IMR-90 (cell line): ENCODE measurements at regions not wholly inside any gene's neighbourhood (a gene's known extent, or its start where the extent isn't known, plus 50 kb on each side); places are given as distances from the start of the nearest gene placed in this dataset.

ENCODE experiments used
- ATAC-seq: fragments of 200-7000 bp; cut with Tn5 transposase; 2 replicates; pipeline ENCODE4 v1.9.1; 2020; ENCODE audit warnings: low read depth, mild to moderate bottlenecking, moderate library complexity
- BruUV-seq: library from RNA; stranded (reverse); fragments of 400-500 nt; replicated peaks from 2 replicates; lab custom pipeline; 2021; lab: Mats Ljungman, UMichigan
- CTCF ChIA-PET: fragments of 300-600 bp; formaldehyde crosslinking; extraction: SDS; loops from one replicate; lab custom pipeline; 2021; ENCODE audit warnings: antibody characterized with exemption; lab: Yijun Ruan, JAX
- POLR2A ChIA-PET: fragments of 300-600 bp; sonication (Branson Sonifier 250); formaldehyde crosslinking; loops from one replicate; lab custom pipeline; 2022; ENCODE audit warnings: antibody characterized with exemption; ENCODE audit not compliant: unreplicated experiment; lab: Charles Lee
- DNase-seq: peaks from one replicate; pipeline ENCODE4 v3.0.0; 2013
- H2AFZ ChIP-seq: replicated peaks from 2 replicates; pipeline ENCODE3; 2013; ENCODE audit warnings: low read length, mild to moderate bottlenecking; ENCODE audit not compliant: poor library complexity
- H2AK5ac ChIP-seq: 2 replicates; pipeline ENCODE4 v1.6.1; 2013; ENCODE audit warnings: low read depth, low read length, inconsistent platforms
- H2AK9ac ChIP-seq: replicated peaks from 2 replicates; pipeline ENCODE3; 2013; ENCODE audit warnings: mild to moderate bottlenecking, low read depth, low read length, moderate library complexity; ENCODE audit not compliant: poor library complexity
- H2BK120ac ChIP-seq: 2 replicates; pipeline ENCODE4 v1.6.1; 2013; ENCODE audit warnings: low read depth, low read length, inconsistent platforms
- H2BK15ac ChIP-seq: 3 replicates; pipeline ENCODE4 v1.6.1; 2013; ENCODE audit warnings: low read depth, low read length, inconsistent platforms
- H2BK20ac ChIP-seq: 2 replicates; pipeline ENCODE4 v1.6.1; 2013; ENCODE audit warnings: low read depth, mild to moderate bottlenecking, inconsistent platforms, low read length, moderate library complexity
- H2BK5ac ChIP-seq: 2 replicates; pipeline ENCODE4 v1.6.1; 2013; ENCODE audit warnings: mild to moderate bottlenecking, low read depth, low read length, inconsistent platforms; ENCODE audit not compliant: poor library complexity, severe bottlenecking
- H3K14ac ChIP-seq: replicated peaks from 2 replicates; pipeline ENCODE4 v1.6.1; 2013; ENCODE audit warnings: low read depth, low read length, inconsistent platforms
- H3K18ac ChIP-seq: 2 replicates; pipeline ENCODE4 v1.6.1; 2013; ENCODE audit warnings: low read depth, low read length, control low read depth
- H3K23ac ChIP-seq: 2 replicates; pipeline ENCODE4 v1.6.1; 2013; ENCODE audit warnings: low read depth, low read length, inconsistent platforms
- H3K27ac ChIP-seq: 2 replicates; pipeline ENCODE4 v1.5.1; 2013; ENCODE audit warnings: mild to moderate bottlenecking, control low read depth, low read length; ENCODE audit not compliant: insufficient read depth
- H3K27me3 ChIP-seq: 2 replicates; pipeline ENCODE4 v1.6.1; 2013; ENCODE audit warnings: low read length; ENCODE audit not compliant: control insufficient read depth, insufficient read depth
- H3K36me3 ChIP-seq: 2 replicates; pipeline ENCODE4 v1.6.1; 2013; ENCODE audit warnings: low read length, mixed read lengths; ENCODE audit not compliant: control insufficient read depth, insufficient read depth
- H3K4ac ChIP-seq: 2 replicates; pipeline ENCODE4 v1.6.1; 2013; ENCODE audit warnings: low read depth, low read length, inconsistent platforms
- H3K4me1 ChIP-seq: 2 replicates; pipeline ENCODE4 v1.6.1; 2013; ENCODE audit warnings: low read length, mixed read lengths; ENCODE audit not compliant: control insufficient read depth, insufficient read depth
- H3K4me2 ChIP-seq: 2 replicates; pipeline ENCODE4 v1.6.1; 2013; ENCODE audit warnings: low read depth, mild to moderate bottlenecking, control low read depth, low read length, moderate library complexity
- H3K4me3 ChIP-seq: 2 replicates; pipeline ENCODE4 v1.5.1; 2013; ENCODE audit warnings: low read depth, mild to moderate bottlenecking, control low read depth, low read length, moderate library complexity; ENCODE audit not compliant: insufficient read depth
- H3K56ac ChIP-seq: 2 replicates; pipeline ENCODE4 v1.6.1; 2013; ENCODE audit warnings: low read length, inconsistent platforms; ENCODE audit not compliant: insufficient read depth; ENCODE audit errors: extremely low read depth
- H3K79me1 ChIP-seq, 2 experiments: 2 replicates each; pipeline ENCODE4 v1.6.1; 2013; ENCODE audit warnings: low read length in 2 of 2, inconsistent platforms in 1 of 2, low read depth in 1 of 2
- H3K9ac ChIP-seq: 2 replicates; pipeline ENCODE4 v1.6.1; 2013; ENCODE audit warnings: low read depth, low read length, control low read depth
- H3K9me1 ChIP-seq: 2 replicates; pipeline ENCODE4 v1.6.1; 2013; ENCODE audit warnings: low read length, inconsistent platforms; ENCODE audit not compliant: insufficient read depth
- H3K9me3 ChIP-seq: 2 replicates; pipeline ENCODE4 v1.6.1; 2013; ENCODE audit warnings: low read length; ENCODE audit not compliant: control insufficient read depth, insufficient read depth
- H4K20me1 ChIP-seq: 2 replicates; pipeline ENCODE4 v1.6.1; 2013; ENCODE audit warnings: low read length, inconsistent platforms; ENCODE audit not compliant: insufficient read depth
- H4K5ac ChIP-seq: 2 replicates; pipeline ENCODE4 v1.6.1; 2013; ENCODE audit warnings: mild to moderate bottlenecking, low read depth, low read length, control low read depth
- H4K8ac ChIP-seq, 2 experiments: 2 replicates each; pipeline ENCODE4 v1.6.1; 2013; ENCODE audit warnings: low read depth in 2 of 2, low read length in 2 of 2, control low read depth in 1 of 2, inconsistent platforms in 1 of 2
- H4K91ac ChIP-seq: 2 replicates; pipeline ENCODE4 v1.6.1; 2013; ENCODE audit warnings: low read depth, low read length, inconsistent platforms; ENCODE audit not compliant: insufficient read depth
- BHLHE40 ChIP-seq: fragments of 150-350 bp; IDR thresholded peaks from 2 replicates; pipeline ENCODE4 v1.6.1; 2016; ENCODE audit warnings: mild to moderate bottlenecking, low read depth, low read length
- CHD1 ChIP-seq: IDR thresholded peaks from 2 replicates; pipeline ENCODE4 v1.6.1; 2012; ENCODE audit warnings: low read depth, low read length, improper control_type of control experiment
- FOS ChIP-seq: fragments of 150-350 bp; IDR thresholded peaks from 2 replicates; pipeline ENCODE4 v1.6.1; 2016; ENCODE audit warnings: low read depth, low read length
- MAZ ChIP-seq: IDR thresholded peaks from 2 replicates; pipeline ENCODE4 v1.6.1; 2012; ENCODE audit warnings: low read depth, mild to moderate bottlenecking, low read length, improper control_type of control experiment, moderate library complexity, borderline replicate concordance
- MXI1 ChIP-seq: IDR thresholded peaks from 2 replicates; pipeline ENCODE4 v1.6.1; 2012; ENCODE audit warnings: low read depth, mild to moderate bottlenecking, low read length, moderate library complexity, borderline replicate concordance
- NFE2L2 ChIP-seq: fragments of 150-350 bp; IDR thresholded peaks from 2 replicates; pipeline ENCODE4 v1.6.1; 2016; ENCODE audit warnings: low read depth, mild to moderate bottlenecking, low read length
- POLR2A ChIP-seq: IDR thresholded peaks from 2 replicates; pipeline ENCODE4 v1.6.1; 2012; ENCODE audit warnings: mild to moderate bottlenecking, low read depth, low read length
- RAD21 ChIP-seq: IDR thresholded peaks from 2 replicates; pipeline ENCODE4 v1.6.1; 2012; ENCODE audit warnings: low read length, improper control_type of control experiment
- RCOR1 ChIP-seq: IDR thresholded peaks from 2 replicates; pipeline ENCODE4 v1.6.1; 2012; ENCODE audit warnings: mild to moderate bottlenecking, low read length, improper control_type of control experiment; ENCODE audit not compliant: insufficient replicate concordance
- RFX5 ChIP-seq: IDR thresholded peaks from 2 replicates; pipeline ENCODE4 v1.8.0; 2012; ENCODE audit warnings: low read depth, mild to moderate bottlenecking, low read length, moderate library complexity
- SMC3 ChIP-seq: fragments of 150-350 bp; IDR thresholded peaks from 2 replicates; pipeline ENCODE4 v1.6.1; 2016; ENCODE audit warnings: low read depth, mild to moderate bottlenecking, antibody characterized with exemption, low read length, moderate library complexity
- WGBS, 2 experiments: methylation state at CpG; one replicate each; pipeline versions ENCODE4 v1.1.5 to v1.1.7; 2013; ENCODE audit warnings: missing lambda C conversion rate in 2 of 2; ENCODE audit not compliant: insufficient read length in 1 of 2; ENCODE audit errors: extremely low coverage in 2 of 2; 5-methylcytosine and 5-hydroxymethylcytosine counted together
- dilution Hi-C: fragments of 300-500 bp; cut with HindIII; formaldehyde crosslinking; loops from one replicate; pipeline ENCODE4 v1.14.3; 2018; ENCODE audit warnings: low sequenced_read_pairs; ENCODE audit not compliant: unreplicated experiment
- in situ Hi-C: fragments of 300-500 bp; cut with MboI; formaldehyde crosslinking; loops from 3 replicates; pipeline ENCODE4 v1.14.3; 2019; ENCODE audit warnings: low sequenced_read_pairs, inconsistent platforms, mixed read lengths
- intact Hi-C: fragments of 100-400 bp; cut with micrococcal nuclease; formaldehyde crosslinking; loops from 2 replicates; pipeline ENCODE4 v1.10.0; 2022
- TF ChIP-seq, protein P1 (sequence below): fragments of 150-350 bp; IDR thresholded peaks from 2 replicates; pipeline ENCODE4 v1.6.1; 2016; ENCODE audit warnings: low read depth, mild to moderate bottlenecking, low read length, moderate library complexity, borderline replicate concordance
- TF ChIP-seq, protein P2 (sequence below): conservative IDR thresholded peaks from 2 replicates; pipeline ENCODE4 v1.5.1; 2012; ENCODE audit warnings: mild to moderate bottlenecking, low read depth, low read length, improper control_type of control experiment
- TF ChIP-seq, protein P3 (sequence below): fragments of 150-350 bp; IDR thresholded peaks from 2 replicates; pipeline ENCODE4 v1.6.1; 2017; ENCODE audit warnings: mild to moderate bottlenecking, antibody characterized with exemption, low read length, low read depth

DNA sequence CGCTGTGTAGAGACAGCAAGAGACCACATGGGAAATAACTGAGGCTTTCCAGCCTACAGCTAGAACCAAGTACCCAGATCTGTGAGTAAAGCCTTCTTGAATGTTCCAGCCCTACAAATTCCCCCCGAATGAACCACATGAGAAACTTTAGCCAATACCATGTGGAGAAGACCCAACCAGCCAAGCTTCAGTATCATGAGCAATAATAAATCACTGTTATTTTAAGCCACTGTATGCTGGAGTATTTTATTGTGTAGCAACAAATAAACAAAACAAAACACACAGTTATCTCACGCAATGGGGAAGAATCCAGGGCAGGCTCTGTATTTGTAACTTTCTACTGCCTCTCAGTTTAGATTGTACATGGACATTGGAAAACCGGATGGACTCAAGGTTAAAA, 426.2 kb downstream of the CDH11 start:
- H2BK20ac ChIP-seq, result no peak overlapping the region
- no peak overlapping the region for H2BK15ac ChIP-seq
- no peak overlapping the region for H2AFZ ChIP-seq
- H3K36me3 ChIP-seq, result no peaks in the 10 kb centered on the region
- H2AK5ac ChIP-seq, result no peak overlapping the region
- no peaks in the 10 kb centered on the region for H4K20me1 ChIP-seq
- TF ChIP-seq RCOR1 (no peak), POLR2A (no peak), CHD1 (no peak), FOS (no peak), BHLHE40 (no peak), MAZ (no peak), RAD21 (no peak), SMC3 (no peak), NFE2L2 (no peak), MXI1 (no peak), RFX5 (no peak)
- TF ChIP-seq, protein P1, sequence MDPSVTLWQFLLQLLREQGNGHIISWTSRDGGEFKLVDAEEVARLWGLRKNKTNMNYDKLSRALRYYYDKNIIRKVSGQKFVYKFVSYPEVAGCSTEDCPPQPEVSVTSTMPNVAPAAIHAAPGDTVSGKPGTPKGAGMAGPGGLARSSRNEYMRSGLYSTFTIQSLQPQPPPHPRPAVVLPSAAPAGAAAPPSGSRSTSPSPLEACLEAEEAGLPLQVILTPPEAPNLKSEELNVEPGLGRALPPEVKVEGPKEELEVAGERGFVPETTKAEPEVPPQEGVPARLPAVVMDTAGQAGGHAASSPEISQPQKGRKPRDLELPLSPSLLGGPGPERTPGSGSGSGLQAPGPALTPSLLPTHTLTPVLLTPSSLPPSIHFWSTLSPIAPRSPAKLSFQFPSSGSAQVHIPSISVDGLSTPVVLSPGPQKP, result no peak
- TF ChIP-seq, protein P2, sequence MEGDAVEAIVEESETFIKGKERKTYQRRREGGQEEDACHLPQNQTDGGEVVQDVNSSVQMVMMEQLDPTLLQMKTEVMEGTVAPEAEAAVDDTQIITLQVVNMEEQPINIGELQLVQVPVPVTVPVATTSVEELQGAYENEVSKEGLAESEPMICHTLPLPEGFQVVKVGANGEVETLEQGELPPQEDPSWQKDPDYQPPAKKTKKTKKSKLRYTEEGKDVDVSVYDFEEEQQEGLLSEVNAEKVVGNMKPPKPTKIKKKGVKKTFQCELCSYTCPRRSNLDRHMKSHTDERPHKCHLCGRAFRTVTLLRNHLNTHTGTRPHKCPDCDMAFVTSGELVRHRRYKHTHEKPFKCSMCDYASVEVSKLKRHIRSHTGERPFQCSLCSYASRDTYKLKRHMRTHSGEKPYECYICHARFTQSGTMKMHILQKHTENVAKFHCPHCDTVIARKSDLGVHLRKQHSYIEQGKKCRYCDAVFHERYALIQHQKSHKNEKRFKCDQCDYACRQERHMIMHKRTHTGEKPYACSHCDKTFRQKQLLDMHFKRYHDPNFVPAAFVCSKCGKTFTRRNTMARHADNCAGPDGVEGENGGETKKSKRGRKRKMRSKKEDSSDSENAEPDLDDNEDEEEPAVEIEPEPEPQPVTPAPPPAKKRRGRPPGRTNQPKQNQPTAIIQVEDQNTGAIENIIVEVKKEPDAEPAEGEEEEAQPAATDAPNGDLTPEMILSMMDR, result no peak
- TF ChIP-seq, protein P3, sequence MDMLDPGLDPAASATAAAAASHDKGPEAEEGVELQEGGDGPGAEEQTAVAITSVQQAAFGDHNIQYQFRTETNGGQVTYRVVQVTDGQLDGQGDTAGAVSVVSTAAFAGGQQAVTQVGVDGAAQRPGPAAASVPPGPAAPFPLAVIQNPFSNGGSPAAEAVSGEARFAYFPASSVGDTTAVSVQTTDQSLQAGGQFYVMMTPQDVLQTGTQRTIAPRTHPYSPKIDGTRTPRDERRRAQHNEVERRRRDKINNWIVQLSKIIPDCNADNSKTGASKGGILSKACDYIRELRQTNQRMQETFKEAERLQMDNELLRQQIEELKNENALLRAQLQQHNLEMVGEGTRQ, result no peak
- no peaks in the 10 kb centered on the region for H3K9me3 ChIP-seq
- no peaks in the 10 kb centered on the region; the same call in 1 of the 2 replicates for H3K27me3 ChIP-seq
- in situ Hi-C loops (no loop called here), intact Hi-C loops (no loop called here), dilution Hi-C loops (no loop called here)
- H4K8ac ChIP-seq, result no peak overlapping the region
- H3K23ac ChIP-seq, result no peak overlapping the region
- no peak overlapping the region for H4K5ac ChIP-seq
- H3K14ac ChIP-seq, result no peak overlapping the region
- H3K4ac ChIP-seq, result no peak overlapping the region
- no peak overlapping the region for H3K56ac ChIP-seq
- POLR2A ChIA-PET, result no interaction called here
- no peak overlapping the region for H2BK120ac ChIP-seq
- no peak overlapping the region for H3K4me2 ChIP-seq
- ATAC-seq (no peak), DNase-seq (no peak)
- no TSS peak for BruUV-seq
- no peak overlapping the region for H3K18ac ChIP-seq
- no peak overlapping the region for H3K27ac ChIP-seq
- no peak overlapping the region for H4K91ac ChIP-seq
- H3K4me1 ChIP-seq, result no peaks in the 10 kb centered on the region
- CTCF ChIA-PET, result no interaction called here
- no peak overlapping the region for H2BK5ac ChIP-seq
- no peak overlapping the region for H3K4me3 ChIP-seq
- 71% methylated on average over 1 of the region's 4 CpGs; no CpG with 5 or more reads in 1 of the 2 experiments for WGBS, 2 experiments
- H3K9ac ChIP-seq, result no peak overlapping the region
- H3K9me1 ChIP-seq, result no peaks in the 10 kb centered on the region
- no peaks in the 10 kb centered on the region for H3K79me1 ChIP-seq
- no peak overlapping the region for H2AK9ac ChIP-seq
